ENCODE measurements at regions not wholly inside any gene's neighbourhood (a gene's known extent, or its start where the extent isn't known, plus 50 kb on each side); places are given as distances from the start of the nearest gene placed in this dataset.
"Not testable (repeated sequence)": the region's sequence is repeated elsewhere in the genome, so short reads cannot be mapped to it uniquely, and the experiment has no call there.

DNA sequence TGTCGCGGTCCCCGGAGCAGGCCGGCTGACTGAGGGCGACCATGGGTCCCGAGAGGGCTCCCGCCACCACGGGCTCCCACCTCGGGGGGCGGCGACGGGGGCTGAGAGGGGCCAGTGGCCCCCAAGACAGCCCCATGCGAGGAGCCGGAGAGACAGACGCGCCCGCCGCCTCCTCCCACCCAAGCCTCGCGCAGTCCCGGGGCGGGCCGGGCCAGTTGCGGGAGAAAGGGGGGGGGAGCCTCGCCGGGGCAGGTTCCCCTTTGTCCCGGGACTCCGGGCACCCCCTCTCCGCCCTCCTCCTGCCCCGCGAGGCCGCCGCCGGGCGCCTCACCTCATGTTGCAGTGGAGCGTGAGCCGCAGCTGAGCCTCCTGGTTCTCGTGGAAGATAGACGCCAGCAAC is 60.8 kb downstream of the GOLGA8K start:
- TF ChIP-seq, protein P1, sequence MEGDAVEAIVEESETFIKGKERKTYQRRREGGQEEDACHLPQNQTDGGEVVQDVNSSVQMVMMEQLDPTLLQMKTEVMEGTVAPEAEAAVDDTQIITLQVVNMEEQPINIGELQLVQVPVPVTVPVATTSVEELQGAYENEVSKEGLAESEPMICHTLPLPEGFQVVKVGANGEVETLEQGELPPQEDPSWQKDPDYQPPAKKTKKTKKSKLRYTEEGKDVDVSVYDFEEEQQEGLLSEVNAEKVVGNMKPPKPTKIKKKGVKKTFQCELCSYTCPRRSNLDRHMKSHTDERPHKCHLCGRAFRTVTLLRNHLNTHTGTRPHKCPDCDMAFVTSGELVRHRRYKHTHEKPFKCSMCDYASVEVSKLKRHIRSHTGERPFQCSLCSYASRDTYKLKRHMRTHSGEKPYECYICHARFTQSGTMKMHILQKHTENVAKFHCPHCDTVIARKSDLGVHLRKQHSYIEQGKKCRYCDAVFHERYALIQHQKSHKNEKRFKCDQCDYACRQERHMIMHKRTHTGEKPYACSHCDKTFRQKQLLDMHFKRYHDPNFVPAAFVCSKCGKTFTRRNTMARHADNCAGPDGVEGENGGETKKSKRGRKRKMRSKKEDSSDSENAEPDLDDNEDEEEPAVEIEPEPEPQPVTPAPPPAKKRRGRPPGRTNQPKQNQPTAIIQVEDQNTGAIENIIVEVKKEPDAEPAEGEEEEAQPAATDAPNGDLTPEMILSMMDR (IDR thresholded peaks at IDR 0.05) = not testable (repeated sequence)
- TF ChIP-seq POLR2AphosphoS5, POLR2A (IDR thresholded peaks at IDR 0.05): not testable (repeated sequence)

All from gastroesophageal sphincter (tissue), 3 donors.